HuH-7.5 (cell line): ENCODE measurements at regions not wholly inside any gene's neighbourhood (a gene's known extent, or its start where the extent isn't known, plus 50 kb on each side); places are given as distances from the start of the nearest gene placed in this dataset.

Experiments
- DNase-seq: peaks from one replicate; pipeline ENCODE4 v3.0.0; 2011; ENCODE audit warnings: low spot score

DNA sequence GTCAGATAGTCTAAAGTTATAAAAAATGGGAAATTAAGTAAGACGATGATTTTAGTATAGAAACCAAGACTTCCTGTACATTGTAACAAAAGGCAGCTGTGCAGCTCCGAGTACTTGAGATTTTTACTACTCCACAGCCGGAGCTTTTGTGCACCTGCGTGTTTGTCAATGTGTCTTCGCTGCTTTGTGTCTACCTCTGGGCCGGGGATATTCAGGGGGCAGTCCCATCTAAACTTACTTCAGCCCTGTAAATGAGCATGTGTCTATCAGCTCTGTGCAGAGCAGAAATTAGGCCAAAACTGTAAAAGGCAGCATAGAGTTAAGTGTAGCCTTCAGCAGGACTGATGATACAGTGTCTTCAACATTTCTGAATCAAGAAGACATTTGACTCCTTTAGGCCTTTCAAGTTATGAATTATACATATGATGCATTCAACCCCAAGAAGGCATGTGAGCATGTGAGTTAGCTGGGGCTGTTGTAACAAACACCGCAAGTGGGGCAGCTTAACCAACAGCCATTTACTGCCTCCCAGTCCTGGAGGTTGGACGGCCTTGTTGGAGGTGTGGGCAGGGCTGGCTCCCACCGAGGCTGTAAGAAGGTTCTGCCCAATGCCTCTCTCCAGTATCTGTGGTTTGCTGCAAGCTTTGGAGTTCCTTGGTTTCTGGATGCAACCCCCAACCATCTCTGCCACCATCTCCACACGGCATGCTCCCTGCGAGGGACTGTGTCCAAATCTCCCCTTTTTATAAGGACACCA, 191.0 kb upstream of the IRS2 start:
- no peak for DNase-seq

DNA sequence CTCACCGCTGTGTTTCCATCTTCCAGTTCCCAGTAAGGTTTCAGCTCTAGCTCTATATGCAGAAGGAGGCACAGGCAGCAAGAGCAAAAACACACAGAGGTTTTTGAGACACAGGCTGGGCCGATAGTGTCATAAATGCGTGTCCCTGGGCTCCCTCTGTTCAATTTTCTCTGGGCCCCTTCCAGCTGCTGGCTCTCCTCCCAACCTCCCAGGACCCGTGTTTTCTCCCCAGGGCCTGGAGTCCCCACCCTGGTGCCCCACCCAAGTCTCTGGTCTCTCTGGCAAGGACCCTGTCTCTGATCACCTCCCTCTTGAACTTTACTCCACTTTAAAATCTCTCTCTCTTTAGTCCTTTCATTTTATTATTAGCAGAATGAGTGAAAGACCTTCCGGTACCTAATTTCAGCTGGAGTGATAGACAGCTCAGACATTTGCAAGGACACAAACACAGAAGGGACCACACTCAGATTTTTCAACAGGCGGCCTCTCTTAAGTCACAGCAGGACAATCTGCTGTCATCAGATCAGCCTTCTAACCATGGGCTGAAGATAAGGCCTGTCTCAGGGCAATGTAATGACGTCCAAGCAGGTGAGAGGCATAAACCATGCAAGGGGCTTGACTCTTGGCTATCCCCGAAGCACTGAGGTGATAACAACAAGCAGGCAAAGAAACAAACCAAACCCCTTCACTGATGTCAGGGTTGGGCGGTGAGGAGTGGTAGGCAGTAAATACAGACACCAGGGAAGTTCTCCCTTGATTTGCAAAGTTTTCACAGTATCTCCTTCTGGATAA, 190.0 kb upstream of the IRS2 start:
- no peak for DNase-seq

DNA sequence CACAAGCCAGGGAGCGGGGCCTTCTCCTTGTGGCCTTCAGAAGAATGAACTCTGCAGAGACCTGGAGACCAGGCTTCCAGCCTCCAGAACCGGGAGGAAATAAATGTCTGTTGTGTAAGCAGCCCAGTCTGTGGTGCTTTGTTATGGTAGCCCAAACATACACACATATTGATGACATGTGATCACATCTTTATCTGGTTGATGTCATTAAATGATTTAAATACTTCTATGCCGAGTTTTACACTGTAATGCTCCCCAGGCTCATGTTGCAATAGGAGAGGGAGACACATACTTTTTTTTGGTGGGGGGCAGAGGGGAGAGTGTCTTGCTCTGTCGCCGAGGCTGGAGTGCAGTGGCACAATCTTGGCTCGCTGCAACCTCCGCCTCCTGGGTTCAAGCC, 188.0 kb upstream of the IRS2 start:
- DNase-seq, result no peak

DNA sequence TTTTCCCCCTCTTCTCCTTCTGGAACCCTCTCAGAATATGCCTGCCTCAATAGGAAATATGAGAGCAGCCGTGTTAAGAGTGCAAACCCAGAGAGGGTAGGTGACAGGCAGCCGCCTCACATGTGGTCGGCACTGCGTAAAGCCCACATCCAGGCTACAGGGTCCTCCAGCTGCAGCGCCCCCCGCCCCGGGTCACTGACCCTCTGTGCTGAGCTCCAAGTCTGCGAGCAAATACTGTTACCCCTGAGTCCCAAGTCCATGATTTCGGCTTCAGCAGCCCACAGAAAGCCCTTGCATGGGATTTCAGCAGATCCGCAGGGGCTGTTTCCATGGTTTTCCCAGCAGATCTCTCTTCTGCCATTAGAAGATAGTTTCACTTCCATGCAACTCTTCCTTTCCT, 186.9 kb upstream of the IRS2 start:
- no peak for DNase-seq

DNA sequence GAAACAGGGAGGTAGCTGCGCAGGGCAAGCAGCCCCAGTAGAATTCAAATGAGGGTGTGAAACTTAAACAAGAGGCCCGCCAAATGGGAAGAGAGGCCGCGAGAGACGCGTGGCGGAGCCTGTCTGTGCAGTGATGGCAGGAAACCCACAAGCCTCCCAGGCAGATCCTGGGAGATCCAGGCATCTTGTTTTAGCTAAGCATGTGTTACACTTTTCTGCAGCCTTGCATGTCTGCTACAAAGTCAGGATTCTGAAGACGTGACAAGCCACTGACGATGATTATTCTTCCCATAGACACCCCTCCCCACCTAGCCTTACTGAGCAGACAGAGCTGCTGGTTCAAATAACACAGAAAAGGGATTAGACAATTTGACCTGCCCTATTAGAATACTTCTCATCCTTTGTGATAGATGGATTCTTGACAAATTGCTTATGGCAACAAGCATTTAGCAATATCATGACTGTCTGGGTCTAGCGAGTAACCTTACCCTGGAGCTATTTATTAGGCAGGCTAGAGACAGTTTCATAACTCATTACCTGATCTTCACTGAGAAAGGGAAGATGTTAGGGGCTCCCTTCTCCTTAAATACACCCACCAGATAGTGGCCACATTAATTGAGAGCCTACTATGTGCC, 185.2 kb upstream of the IRS2 start:
- DNase-seq, result no peak

DNA sequence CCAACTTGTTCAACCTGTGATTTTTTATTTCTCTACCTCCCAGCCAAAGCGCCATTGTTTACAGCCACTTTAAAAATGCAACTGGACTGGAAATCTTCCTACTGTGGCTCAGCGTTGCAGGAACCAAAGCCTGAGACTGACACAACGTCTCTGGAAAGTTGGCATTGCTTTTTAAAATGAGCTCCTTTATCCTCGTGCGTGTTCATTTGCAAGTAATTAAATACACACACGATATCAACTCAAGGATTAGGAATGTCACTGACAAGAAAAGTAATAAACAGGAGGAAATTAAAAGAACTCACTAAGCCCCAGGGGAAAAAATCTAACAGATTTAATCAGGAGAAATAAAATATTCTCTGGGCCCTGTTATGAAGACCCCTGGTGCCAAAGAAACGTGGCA, 184.6 kb upstream of the IRS2 start:
- DNase-seq, result no peak

DNA sequence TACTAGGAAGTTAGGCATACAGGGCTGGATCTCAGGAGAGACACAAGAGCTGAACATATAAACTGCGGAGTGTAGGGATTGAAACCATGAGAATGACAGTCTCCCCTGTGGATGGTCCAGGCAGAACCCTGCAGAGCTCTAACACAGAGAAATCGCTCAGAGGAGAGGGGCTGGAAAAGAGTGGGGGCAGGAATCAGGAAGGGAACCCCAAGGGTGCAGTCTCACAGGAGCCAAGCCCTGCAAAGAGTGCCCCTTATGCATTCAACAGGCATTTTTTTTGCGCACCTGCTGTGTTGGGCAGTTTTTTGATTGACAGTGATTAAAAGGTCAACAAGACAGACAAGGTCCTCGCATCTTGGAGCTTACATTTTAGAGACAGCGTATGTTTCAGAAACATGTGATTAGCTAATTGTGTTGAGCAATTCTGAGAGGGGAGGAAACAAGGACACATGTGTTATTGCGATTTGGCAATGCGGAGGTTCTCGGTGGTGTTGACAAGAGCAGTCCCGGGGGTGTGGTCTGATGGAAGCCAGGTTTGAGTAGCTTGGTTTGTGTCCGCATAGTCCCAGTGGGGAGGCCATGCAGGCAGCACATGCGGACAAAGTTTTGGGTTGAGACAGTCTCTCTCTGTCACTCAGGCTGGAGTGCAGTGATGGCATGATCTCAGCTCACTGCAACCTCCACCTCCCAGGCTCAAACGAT, 182.6 kb upstream of the IRS2 start:
- no peak for DNase-seq

DNA sequence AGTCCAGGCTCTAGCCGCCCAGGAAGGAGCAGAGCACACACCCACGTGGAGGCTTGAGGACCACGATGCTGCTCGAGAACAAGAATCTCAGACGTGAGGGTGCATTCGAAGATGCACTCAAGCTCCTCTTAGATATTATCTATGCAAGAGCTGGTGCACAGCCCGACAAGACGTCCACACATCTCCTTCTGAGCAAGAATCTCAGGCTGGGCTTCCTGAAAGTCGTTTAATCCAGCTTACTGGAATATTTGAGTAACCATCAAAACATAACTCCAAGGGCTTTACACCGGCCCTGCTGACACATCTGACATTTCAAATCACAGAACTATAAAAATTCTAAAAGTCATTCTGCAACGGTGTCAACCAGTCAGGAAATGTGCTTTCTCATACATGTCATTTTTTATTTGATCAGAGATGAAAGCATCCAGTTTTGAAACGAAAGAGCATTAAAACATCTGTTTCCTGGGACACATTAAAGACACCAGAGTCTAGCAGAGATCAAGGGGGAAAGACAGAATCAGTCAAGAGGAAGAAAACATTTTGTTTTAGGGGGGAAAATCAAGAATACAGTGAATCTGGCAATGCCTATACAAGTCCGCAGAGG, 177.7 kb upstream of the IRS2 start:
- no peak for DNase-seq

DNA sequence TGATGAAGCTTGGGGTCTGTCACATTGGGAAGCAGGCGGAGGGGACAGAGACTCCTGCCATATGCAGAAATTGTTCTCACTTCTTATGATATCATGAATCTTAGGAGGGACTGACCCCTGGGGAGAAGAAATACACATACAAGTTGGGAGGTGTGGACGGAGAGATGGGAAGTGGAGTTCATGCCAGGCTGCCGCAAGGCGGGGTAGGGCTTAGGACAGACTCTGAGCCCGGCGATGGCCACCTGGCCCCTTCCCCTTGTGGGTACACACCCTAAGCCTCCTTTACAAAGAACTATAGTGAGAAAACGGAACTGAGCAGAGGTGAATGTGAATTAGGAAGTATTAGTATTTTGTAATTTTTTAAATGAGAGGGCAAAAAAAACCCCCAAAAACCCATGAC, 177.0 kb upstream of the IRS2 start:
- no peak for DNase-seq

DNA sequence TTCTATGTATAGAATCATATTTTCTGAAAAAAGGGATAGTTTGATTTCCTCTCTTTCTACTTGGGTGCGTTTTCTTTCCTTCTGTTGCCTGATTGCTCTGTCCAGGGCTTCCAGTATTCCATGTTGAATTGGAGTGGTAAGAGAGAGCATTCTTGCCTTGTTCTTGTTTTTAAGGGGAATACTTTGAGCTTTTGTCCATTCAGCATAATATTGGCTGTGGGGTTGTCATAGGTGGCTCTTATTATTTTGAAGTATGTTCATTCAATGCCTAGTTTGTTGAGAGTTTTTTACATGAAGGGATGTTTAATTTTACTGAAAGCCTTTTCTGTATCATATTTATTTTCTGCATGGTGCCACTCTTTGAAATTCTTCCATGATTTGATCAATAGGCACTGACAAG, 173.5 kb upstream of the IRS2 start:
- DNase-seq, result no peak

DNA sequence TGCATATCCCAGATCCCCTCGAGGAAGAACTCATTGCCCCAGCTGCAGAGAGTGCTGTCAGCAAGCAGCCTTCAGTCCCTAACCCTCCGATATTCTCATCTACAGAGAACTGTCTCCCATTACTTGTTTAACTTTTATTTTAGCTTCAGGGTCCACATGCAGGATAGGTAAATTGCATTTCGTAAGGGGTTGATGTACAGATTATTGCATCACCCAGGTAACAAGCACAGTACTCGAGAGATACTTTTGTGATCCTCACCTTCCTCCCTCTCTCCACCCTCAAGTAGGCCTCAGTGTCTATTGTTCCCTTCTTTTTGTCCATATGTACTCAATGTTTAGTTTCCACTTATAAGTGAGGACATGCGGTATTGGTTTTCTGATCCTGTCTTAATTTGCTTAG, 171.5 kb upstream of the IRS2 start:
- DNase-seq, result no peak

DNA sequence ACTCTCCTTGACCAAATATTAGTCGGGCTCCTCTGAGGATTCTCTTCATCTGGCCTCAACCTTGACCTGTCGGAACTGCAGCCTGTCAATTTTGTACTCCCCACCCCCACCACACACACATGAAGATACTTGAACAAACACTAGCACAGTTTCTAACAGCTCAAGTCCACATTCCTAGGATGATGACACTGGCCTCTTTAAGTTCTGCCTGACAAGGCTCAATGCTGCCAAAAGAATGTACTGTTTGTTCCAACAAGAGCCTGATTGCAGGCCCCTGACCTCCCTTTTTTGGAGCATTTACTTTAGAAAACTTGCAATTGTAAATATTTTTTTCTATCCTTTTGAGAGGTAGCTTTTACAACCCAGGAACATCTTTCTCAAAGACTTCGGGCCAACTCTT, 169.2 kb upstream of the IRS2 start:
- no peak for DNase-seq

DNA sequence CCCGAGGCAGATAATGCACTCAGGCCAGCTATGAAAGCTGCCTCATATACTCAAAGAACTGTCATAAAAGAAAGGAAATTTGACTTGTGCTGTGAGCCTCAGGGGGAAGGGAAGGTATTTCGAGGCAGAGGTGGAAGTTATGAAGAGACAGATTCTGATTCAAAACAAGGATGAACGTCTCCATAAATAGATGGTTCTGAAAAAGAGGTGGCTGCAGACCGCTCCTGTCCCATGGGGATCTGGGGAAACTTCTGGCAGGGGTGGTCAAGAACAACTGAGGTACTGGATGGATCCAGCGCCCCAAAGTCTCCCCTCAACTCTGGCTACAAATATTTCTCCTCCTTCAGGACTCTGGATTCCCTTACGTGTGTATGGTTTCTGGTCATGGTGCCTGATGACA, 168.1 kb upstream of the IRS2 start:
- DNase-seq, result no peak

DNA sequence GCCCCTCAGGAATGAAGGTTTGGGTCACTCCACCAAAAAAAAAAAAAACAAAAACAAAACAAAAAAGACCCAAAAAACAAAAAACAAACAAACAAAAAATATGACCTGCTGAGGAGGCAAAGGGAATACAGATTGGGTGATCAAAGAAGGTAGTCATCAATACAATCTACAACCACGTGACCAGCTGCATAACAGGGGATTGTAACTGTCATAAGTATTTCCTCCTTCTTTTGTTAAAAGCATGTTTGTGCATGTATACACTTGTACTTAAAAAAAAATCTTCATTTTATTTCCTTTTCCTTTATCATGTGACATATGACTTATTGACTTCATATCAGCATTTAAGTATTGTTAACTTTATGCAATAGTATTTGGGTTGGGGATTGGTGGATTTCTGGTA, 165.1 kb upstream of the IRS2 start:
- DNase-seq, result no peak

DNA sequence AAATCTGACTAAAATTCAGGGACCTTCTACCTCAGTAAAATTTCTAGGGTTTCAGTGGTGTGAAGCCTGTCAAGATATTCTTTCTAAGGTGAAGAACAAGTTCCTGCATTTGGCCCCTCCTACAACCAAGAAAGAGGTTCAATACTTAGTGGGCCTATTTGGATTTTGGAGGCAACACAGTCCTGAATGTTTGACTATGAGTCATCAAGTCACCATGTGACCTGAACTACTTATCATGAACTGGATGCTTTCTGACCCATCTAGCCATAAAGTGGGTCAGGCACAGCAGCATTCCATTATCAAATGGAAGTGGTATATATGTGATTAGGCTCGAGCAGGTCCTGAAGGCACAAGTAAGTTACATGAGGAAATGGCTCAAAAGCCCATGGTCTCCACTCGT, 163.0 kb upstream of the IRS2 start:
- no peak for DNase-seq

DNA sequence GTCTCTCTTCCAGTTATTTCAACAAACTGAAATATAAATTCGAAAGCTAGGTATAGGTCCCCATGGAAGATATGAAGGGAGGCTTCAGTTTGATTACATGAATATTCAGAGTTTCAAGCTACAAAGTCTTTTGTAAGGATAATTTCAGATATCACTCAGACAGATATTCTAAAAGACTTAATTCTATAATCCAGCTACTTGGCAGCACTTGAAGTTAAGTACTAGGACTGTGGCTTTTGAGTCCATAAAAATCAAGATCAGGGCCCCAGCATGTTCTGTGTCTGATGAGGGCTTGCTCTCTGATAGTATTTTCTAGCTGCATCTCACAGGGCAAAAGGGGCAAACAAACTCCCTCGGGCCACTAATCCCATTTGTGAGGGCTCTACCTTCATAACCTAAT, 160.6 kb upstream of the IRS2 start:
- no peak for DNase-seq

DNA sequence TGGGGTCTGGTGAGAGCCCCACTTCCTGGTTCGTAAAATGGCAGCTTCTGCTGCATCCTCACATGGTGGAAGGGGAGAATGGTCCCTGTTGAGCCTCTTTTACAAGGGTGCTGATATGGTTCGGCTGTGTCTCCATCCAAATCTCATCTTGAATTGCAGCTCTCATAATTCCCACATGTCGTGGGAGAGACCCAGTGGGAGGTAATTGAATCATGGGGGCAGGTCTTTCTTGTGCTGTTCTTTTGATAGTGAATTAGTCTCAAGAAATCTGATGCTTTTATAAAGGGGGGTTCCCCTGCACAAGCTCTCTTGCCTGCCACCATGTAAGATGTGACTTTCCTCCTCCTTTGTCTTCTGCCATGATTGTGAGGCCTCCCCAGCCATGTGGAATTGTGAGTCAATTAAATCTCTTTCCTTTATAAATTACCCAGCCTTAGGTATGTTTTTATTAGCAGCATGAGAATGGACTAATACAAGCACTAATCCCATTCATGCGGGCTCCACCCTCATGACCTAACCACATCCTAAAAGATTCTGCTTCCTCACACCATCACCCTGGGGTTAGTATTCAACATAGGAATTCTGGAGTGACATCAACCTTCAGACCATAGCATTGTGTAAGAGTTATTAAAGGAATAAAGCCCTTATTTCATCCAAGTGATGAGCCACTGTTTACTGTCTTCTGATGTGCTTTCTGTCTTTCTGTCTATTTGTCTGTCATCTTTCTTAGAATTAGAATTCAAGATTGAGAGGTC, 159.0 kb upstream of the IRS2 start:
- DNase-seq, result no peak

DNA sequence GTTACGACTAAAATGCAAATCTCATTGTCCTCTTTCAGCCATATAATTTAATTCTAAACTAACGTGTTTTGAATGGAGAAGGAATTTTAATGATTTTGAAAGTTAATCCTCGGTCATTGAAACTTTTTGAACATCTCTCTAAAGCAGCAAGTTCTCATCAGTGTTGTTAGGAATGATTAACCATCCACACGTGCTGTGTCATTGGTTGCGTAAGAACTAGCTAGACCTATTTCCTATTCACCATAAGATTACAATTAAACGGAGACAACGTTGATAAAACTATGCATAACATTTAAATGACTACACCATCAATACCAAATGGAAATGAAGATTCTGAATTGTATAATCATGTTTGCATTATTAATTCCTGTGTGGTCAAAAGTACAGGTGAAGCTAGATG, 155.6 kb upstream of the IRS2 start:
- no peak for DNase-seq

DNA sequence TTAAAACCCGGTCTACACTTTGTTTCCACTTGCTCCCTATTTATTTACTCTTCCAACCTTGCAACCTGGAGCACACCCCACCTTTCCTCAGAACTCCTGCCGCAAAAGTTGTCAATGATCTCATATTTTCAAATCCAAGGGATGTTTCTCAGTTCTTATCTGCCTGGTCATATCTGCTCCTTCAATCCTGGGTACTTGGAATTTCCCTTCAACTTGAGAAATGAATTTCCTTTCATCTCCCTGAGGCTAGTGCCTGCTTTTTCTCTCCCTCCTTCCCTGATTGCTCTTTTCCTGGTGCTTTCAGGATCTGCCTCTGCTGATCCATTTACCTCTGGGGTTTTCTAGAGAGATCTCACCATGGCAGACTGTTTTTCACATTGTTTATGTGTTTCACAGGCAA, 154.8 kb upstream of the IRS2 start:
- no peak for DNase-seq

DNA sequence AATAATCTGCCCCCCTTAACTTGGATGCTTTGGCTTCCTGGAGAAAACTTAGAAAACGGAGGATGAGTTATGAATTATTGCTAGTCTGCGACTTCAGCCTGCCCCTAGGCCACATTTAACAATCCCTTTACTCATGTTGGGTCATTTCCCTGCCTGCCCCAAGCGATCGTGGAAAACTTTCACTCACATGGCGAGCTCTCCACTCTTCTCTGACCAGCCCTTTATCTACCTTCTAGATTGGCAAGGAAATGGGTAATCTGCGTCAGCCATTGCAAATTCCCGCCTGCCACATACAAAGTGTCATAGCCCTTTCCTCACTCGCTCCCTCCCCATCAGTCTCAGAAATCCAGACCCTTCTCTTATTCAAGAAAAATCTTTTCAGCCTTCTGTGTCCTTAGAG, 154.3 kb upstream of the IRS2 start:
- no peak for DNase-seq

DNA sequence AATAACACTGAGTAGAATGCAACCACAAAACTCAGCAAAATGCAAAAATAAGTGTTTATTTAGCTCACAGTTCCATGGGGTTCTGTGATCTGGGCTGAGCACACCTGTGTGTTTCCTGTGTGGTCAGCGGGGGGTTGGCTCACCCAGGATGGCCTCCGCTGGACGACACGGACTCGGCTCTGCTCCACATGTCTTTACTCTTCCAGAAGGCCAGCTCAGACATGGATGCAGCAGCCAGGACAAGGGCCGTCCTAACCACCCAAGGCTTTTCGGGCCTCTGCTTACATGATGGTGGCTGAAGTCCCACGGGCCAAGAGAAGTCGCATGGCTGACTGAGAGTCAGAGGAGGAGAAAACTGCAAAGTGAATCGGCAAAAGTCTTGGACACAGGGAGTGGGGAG, 153.5 kb upstream of the IRS2 start:
- DNase-seq, result no peak

DNA sequence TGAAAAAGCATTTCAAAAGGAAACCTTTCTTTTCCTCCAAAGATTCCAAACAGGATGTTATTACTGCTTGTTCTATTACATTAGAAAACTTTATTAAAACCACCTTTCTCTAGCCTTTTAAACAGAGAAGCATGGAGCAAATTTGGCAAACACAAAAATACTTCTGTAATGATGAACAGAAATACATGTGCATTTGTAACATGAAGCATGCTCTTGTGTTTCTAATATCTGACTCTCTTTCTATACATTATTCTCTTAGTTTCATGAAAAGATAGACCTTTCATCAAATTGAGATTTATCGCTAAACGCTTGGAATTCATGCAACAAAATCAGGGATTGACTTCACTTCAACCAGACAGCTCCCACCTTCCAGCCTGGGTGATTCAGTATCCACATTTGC, 152.8 kb upstream of the IRS2 start:
- no peak for DNase-seq
